Ishikawa (cell line): ENCODE measurements at regions not wholly inside any gene's neighbourhood (a gene's known extent, or its start where the extent isn't known, plus 50 kb on each side); places are given as distances from the start of the nearest gene placed in this dataset.

Experiments used
- CEBPB ChIP-seq: IDR thresholded peaks from 2 replicates; pipeline ENCODE4 v1.6.1; 2012
- RAD21 ChIP-seq: IDR thresholded peaks from 2 replicates; pipeline ENCODE4 v1.6.1; 2012; ENCODE audit warnings: low read depth
- TAF1 ChIP-seq: IDR thresholded peaks from 2 replicates; pipeline ENCODE4 v1.6.1; 2012; ENCODE audit warnings: low read depth, mild to moderate bottlenecking
- TEAD4 ChIP-seq: IDR thresholded peaks from 2 replicates; pipeline ENCODE4 v1.6.1; 2012
- USF1 ChIP-seq: IDR thresholded peaks from 2 replicates; pipeline ENCODE4 v1.6.1; 2012

GRCh38 chr12:131390412-131391334, 320.2 kb upstream of the SFSWAP start:
- TF ChIP-seq TAF1 (no peak), TEAD4 (no peak), USF1 (no peak), CEBPB (no peak), RAD21 (no peak)
